ENCODE measurements at regions not wholly inside any gene's neighbourhood (a gene's known extent, or its start where the extent isn't known, plus 50 kb on each side); places are given as distances from the start of the nearest gene placed in this dataset.

DNA sequence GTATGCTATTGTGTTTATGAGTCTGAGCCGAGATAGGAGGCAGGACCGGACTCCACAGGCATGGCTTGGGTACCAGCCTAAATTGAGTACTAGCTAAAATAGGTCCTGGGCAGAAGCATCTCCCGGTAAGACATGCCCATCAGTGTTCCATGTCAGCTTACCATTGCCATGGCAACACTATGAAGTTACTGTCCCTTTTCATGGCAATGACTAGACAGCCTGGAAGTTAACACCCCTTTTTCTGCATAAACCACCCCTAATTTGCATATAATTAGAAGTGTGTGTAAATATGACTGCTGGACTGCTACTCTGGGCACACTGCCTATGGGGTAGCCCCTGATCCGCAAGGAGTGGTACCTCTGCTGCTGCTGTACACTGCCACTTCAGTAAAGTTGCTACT lies 1005.1 kb upstream of the FAM98A start:
- TF ChIP-seq, protein P1, sequence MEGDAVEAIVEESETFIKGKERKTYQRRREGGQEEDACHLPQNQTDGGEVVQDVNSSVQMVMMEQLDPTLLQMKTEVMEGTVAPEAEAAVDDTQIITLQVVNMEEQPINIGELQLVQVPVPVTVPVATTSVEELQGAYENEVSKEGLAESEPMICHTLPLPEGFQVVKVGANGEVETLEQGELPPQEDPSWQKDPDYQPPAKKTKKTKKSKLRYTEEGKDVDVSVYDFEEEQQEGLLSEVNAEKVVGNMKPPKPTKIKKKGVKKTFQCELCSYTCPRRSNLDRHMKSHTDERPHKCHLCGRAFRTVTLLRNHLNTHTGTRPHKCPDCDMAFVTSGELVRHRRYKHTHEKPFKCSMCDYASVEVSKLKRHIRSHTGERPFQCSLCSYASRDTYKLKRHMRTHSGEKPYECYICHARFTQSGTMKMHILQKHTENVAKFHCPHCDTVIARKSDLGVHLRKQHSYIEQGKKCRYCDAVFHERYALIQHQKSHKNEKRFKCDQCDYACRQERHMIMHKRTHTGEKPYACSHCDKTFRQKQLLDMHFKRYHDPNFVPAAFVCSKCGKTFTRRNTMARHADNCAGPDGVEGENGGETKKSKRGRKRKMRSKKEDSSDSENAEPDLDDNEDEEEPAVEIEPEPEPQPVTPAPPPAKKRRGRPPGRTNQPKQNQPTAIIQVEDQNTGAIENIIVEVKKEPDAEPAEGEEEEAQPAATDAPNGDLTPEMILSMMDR (IDR thresholded peaks at IDR 0.05) = no peak
- no peak for DNase-seq (ENCODE audit: low spot score)

GRCh38 chr2:34602262-34602661 lies 1003.2 kb upstream of the FAM98A start:
- TF ChIP-seq, protein P1 (IDR thresholded peaks at IDR 0.05) = no peak

More for the DNA sequence above, 1005.1 kb upstream of the FAM98A start:
- Histone ChIP-seq H3K27ac (no peak overlapping the region), H3K4me3 (no peak overlapping the region)

DNA sequence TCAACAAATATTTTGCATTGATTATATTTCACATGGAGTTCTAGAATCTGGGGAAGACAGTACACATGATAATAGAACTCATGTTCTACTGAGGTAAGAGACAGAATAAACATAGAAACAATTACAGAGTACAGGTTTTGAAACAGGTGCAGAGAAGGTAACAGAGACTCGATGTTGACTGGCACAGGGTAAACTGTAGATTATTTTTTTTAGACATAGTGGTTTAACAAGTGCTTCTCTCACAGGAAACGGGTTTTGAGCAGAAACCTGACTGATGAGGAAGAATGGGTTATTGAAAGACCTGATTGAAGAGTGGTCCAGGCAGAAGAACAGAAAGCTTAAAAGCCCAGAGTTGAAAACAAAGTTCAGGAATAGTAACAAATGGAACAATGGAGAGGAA lies 1002.5 kb upstream of the FAM98A start:
- H3K4me3 ChIP-seq = no peak overlapping the region
- H3K27ac ChIP-seq = no peak overlapping the region
- TF ChIP-seq, protein P1 (IDR thresholded peaks at IDR 0.05) = no peak
- no peak for DNase-seq (ENCODE audit: low spot score)

More at GRCh38 chr2:34602262-34602661, 1003.2 kb upstream of the FAM98A start:
- DNase-seq (ENCODE audit: low spot score) = no peak
- H3K4me3 ChIP-seq = no peak overlapping the region
- H3K27ac ChIP-seq = no peak overlapping the region

- TF ChIP-seq, protein P1 (IDR thresholded peaks at IDR 0.05) = no peak
- no peak overlapping the region for H3K4me3 ChIP-seq
- H3K27ac ChIP-seq = no peak overlapping the region
- no peak for DNase-seq (ENCODE audit: low spot score)
Measured at GRCh38 chr2:34578641-34579040, 979.5 kb upstream of the FAM98A start.

GRCh38 chr2:34570266-34570872 lies 971.3 kb upstream of the FAM98A start:
- Histone ChIP-seq H3K27ac (no peak overlapping the region), H3K4me3 (no peak overlapping the region)
- DNase-seq (ENCODE audit: low spot score) = no peak
- TF ChIP-seq, protein P1 (IDR thresholded peaks at IDR 0.05) = no peak

- TF ChIP-seq, protein P1 (IDR thresholded peaks at IDR 0.05) = no peak
- no peak overlapping the region for H3K4me3 ChIP-seq
Measured at GRCh38 chr2:34567128-34567527, 968.0 kb upstream of the FAM98A start.

DNA sequence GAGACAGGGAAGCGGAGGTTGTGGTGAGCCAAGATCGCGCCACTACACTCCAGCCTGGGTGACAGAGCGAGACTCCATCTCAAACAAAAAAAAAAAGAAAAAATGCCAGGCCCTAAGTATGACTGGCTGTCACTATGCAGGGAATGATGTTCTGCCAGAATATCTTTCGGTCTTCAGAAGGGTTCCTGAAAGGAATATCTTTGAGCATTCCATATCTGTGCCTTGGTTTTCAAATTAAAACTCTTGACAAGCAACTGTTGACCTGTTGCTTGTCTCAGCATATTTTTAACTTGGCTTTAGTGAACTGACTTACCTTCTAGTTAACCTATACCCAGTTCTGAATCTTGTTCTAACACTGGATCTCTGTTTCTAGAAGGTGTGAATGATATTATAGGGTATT lies 953.2 kb upstream of the FAM98A start:
- DNase-seq (ENCODE audit: low spot score) = no peak
- TF ChIP-seq, protein P1 (IDR thresholded peaks at IDR 0.05) = no peak

More at GRCh38 chr2:34567128-34567527, 968.0 kb upstream of the FAM98A start:
- H3K27ac ChIP-seq = no peak overlapping the region
- DNase-seq (ENCODE audit: low spot score) = no peak

More for the DNA sequence above, 953.2 kb upstream of the FAM98A start:
- Histone ChIP-seq H3K27ac (no peak overlapping the region), H3K4me3 (no peak overlapping the region)
